ENCODE measurements at regions not wholly inside any gene's neighbourhood (a gene's known extent, or its start where the extent isn't known, plus 50 kb on each side); places are given as distances from the start of the nearest gene placed in this dataset.

GRCh38 chr20:11344939-11345338, 572.8 kb upstream of the BTBD3 start:
- Mint-ChIP-seq H3K27me3 (ENCODE audit: unreplicated experiment) (no peaks in the 10 kb centered on the region), H3K27ac (ENCODE audit: unreplicated experiment) (no peak overlapping the region), H3K4me1 (ENCODE audit: low read depth, unreplicated experiment) (no peaks in the 10 kb centered on the region), H3K9me3 (ENCODE audit: low read depth, unreplicated experiment) (no peaks in the 10 kb centered on the region), H3K4me3 (ENCODE audit: low read depth, unreplicated experiment) (no peak overlapping the region), H3K36me3 (ENCODE audit: insufficient read depth, unreplicated experiment) (no peaks in the 10 kb centered on the region)
- intact Hi-C loops (cut with micrococcal nuclease; ENCODE audit: unreplicated experiment), result no loop called here
- CTCF ChIA-PET, result no interaction called here
- DNase-seq, result no peak
- BruUV-seq (replicated peaks), result no TSS peak
- no peak for TF ChIP-seq CTCF (IDR thresholded peaks at IDR 0.05; ENCODE audit: unreplicated experiment)

- no peaks in the 10 kb centered on the region for H3K27me3 Mint-ChIP-seq (ENCODE audit: unreplicated experiment)
- CTCF ChIA-PET, result no interaction called here
- intact Hi-C loops (cut with micrococcal nuclease; ENCODE audit: unreplicated experiment), result no loop called here
- no peak overlapping the region for H3K27ac Mint-ChIP-seq (ENCODE audit: unreplicated experiment)
- H3K4me3 Mint-ChIP-seq (ENCODE audit: low read depth, unreplicated experiment), result no peak overlapping the region
- no peaks in the 10 kb centered on the region for H3K4me1 Mint-ChIP-seq (ENCODE audit: low read depth, unreplicated experiment)
- no peak for DNase-seq
- H3K36me3 Mint-ChIP-seq (ENCODE audit: insufficient read depth, unreplicated experiment), result no peaks in the 10 kb centered on the region
- no peaks in the 10 kb centered on the region for H3K9me3 Mint-ChIP-seq (ENCODE audit: low read depth, unreplicated experiment)
- no TSS peak for BruUV-seq (replicated peaks)
- no peak for TF ChIP-seq CTCF (IDR thresholded peaks at IDR 0.05; ENCODE audit: unreplicated experiment)
Measured at GRCh38 chr20:11347738-11348137, 570.0 kb upstream of the BTBD3 start.

- H3K36me3 Mint-ChIP-seq (ENCODE audit: insufficient read depth, unreplicated experiment), result no peaks in the 10 kb centered on the region
- TF ChIP-seq CTCF (IDR thresholded peaks at IDR 0.05; ENCODE audit: unreplicated experiment), result no peak
- intact Hi-C loops (cut with micrococcal nuclease; ENCODE audit: unreplicated experiment), result no loop called here
- no peak overlapping the region for H3K27ac Mint-ChIP-seq (ENCODE audit: unreplicated experiment)
- no peak for DNase-seq
- H3K4me3 Mint-ChIP-seq (ENCODE audit: low read depth, unreplicated experiment), result no peak overlapping the region
- CTCF ChIA-PET, result no interaction called here
- no TSS peak for BruUV-seq (replicated peaks)
- H3K4me1 Mint-ChIP-seq (ENCODE audit: low read depth, unreplicated experiment), result no peaks in the 10 kb centered on the region
- no peaks in the 10 kb centered on the region for H3K9me3 Mint-ChIP-seq (ENCODE audit: low read depth, unreplicated experiment)
- no peaks in the 10 kb centered on the region for H3K27me3 Mint-ChIP-seq (ENCODE audit: unreplicated experiment)
Measured at GRCh38 chr20:11350126-11351005, 567.3 kb upstream of the BTBD3 start.

- CTCF ChIA-PET, result no interaction called here
- TF ChIP-seq CTCF (IDR thresholded peaks at IDR 0.05; ENCODE audit: unreplicated experiment), result no peak
- H3K9me3 Mint-ChIP-seq (ENCODE audit: low read depth, unreplicated experiment), result no peaks in the 10 kb centered on the region
Measured at GRCh38 chr20:11352041-11352440, 565.7 kb upstream of the BTBD3 start.

More at GRCh38 chr20:11352041-11352440, 565.7 kb upstream of the BTBD3 start:
- no peak for DNase-seq
- Mint-ChIP-seq H3K4me1 (ENCODE audit: low read depth, unreplicated experiment) (no peaks in the 10 kb centered on the region), H3K27me3 (ENCODE audit: unreplicated experiment) (no peaks in the 10 kb centered on the region), H3K36me3 (ENCODE audit: insufficient read depth, unreplicated experiment) (no peaks in the 10 kb centered on the region), H3K4me3 (ENCODE audit: low read depth, unreplicated experiment) (no peak overlapping the region), H3K27ac (ENCODE audit: unreplicated experiment) (no peak overlapping the region)
- BruUV-seq (replicated peaks), result no TSS peak
- intact Hi-C loops (cut with micrococcal nuclease; ENCODE audit: unreplicated experiment), result no loop called here

Measured in Calu3 (cell line).